NT2/D1 (cell line): ENCODE measurements at regions not wholly inside any gene's neighbourhood (a gene's known extent, or its start where the extent isn't known, plus 50 kb on each side); places are given as distances from the start of the nearest gene placed in this dataset.

Experiments used
- SUZ12 ChIP-seq: IDR thresholded peaks from 2 replicates; pipeline ENCODE4 v1.6.1; 2011; ENCODE audit not compliant: insufficient read length, insufficient read depth; ENCODE audit errors: extremely low read depth
- YY1 ChIP-seq: IDR thresholded peaks from 2 replicates; pipeline ENCODE4 v1.6.1; 2011; ENCODE audit not compliant: insufficient read length, insufficient read depth
- ZNF274 ChIP-seq: IDR thresholded peaks from 2 replicates; pipeline ENCODE4 v1.6.1; 2011; ENCODE audit warnings: mild to moderate bottlenecking, low read depth, low read length

DNA sequence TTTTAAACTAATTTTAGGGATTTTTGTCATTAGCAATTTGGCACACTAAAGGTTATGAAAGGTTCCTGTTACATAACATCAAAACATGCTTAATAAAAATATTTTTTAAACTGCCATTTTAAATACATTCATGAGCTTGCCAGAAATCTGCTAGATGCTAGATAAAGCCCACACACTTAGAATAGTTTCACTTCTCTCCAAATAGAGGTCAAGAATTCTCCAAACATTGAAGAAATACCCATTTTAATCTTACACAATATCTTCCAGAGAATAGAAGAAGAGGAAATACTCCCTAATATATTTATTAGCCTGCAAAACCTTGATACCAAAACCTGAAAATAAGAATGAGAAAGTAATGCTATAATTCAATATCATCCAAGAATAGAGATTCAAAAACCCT is 247.5 kb downstream of the PTH2R start:
- TF ChIP-seq YY1, result no peak
- TF ChIP-seq ZNF274, result no peak
- TF ChIP-seq SUZ12, result no peak
